Vagina (tissue), 2 donors: ENCODE measurements at regions not wholly inside any gene's neighbourhood (a gene's known extent, or its start where the extent isn't known, plus 50 kb on each side); places are given as distances from the start of the nearest gene placed in this dataset.

ENCODE experiments used
- CTCF ChIP-seq, 3 experiments: fragments of 450-650 bp in 2 of 3; fragments of 200-600 bp in 1 of 3; sonication (generic) in 1 of 3; IDR thresholded peaks; one replicate each; pipeline ENCODE4 v1.5.1; 2017 to 2019; ENCODE audit warnings: antibody characterized with exemption in 3 of 3, mild to moderate bottlenecking in 2 of 3, moderate library complexity in 2 of 3
- POLR2A ChIP-seq, 2 donors: fragments of 450-650 bp; IDR thresholded peaks; one replicate each; pipeline ENCODE4 v1.6.1; 2017; ENCODE audit warnings: antibody characterized with exemption in 2 of 2, mild to moderate bottlenecking in 2 of 2, moderate library complexity in 2 of 2

- TF ChIP-seq CTCF (IDR thresholded peaks at IDR 0.05) (no peak), POLR2A (IDR thresholded peaks at IDR 0.05) (no peak)
Observed at GRCh38 chr10:111579473-111579872, 502.6 kb downstream of the ADRA2A start.
